ENCODE measurements at regions not wholly inside any gene's neighbourhood (a gene's known extent, or its start where the extent isn't known, plus 50 kb on each side); places are given as distances from the start of the nearest gene placed in this dataset.

DNA sequence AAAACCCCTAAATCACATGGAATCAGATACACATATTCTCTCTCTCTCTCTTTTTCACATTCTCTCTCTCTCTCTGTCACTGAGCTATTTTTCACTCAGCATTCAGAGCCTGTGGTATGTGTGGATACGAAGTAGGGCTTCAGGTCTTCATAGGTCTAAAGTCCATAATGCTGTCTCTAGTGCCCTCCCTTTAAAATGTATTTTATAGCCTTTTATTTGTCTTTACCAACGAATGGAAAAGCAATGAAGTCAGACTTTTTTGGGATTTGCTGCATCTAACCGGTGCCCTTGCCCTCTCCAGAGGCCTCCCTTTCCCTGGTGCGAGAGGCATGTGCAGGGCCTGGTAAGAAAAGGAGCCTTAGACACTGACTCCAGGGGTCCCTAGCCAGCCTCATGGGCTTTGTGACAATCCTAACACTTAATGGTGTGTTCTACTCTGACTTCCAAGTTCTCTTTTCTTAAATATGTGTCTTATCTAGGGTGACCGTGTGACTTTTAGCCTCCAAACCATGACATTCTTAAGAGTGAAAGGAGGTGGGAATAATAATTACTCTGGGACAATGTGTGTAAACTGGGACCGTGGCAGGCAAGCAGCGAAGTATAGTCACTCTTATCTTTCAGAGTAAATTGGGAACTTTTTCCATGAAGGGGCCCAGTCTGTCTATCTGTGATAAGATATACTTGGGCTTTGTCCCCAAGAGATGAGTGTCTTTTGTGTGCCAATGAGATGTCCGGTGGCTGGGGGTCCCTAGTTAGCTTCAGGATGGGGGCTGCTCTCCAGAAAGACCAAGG lies 101.1 kb downstream of the B3GNT2 start:
- H3K27me3 Mint-ChIP-seq, result no peaks in the 10 kb centered on the region
- no peaks in the 10 kb centered on the region for H3K9me3 Mint-ChIP-seq
- no peak overlapping the region for H3K4me3 Mint-ChIP-seq
- H3K27ac Mint-ChIP-seq, result no peak overlapping the region
- peaks cover 7% of the 10 kb centered on the region for H3K4me1 Mint-ChIP-seq
- DNase-seq (no peak), ATAC-seq (ENCODE audit: low read depth) (no peak)
- intact Hi-C loops (cut with micrococcal nuclease), result no loop called here
- H3K36me3 Mint-ChIP-seq (ENCODE audit: low read depth), result no peaks in the 10 kb centered on the region
- POLR2A ChIA-PET, result no interaction called here
- TF ChIP-seq, protein P1, sequence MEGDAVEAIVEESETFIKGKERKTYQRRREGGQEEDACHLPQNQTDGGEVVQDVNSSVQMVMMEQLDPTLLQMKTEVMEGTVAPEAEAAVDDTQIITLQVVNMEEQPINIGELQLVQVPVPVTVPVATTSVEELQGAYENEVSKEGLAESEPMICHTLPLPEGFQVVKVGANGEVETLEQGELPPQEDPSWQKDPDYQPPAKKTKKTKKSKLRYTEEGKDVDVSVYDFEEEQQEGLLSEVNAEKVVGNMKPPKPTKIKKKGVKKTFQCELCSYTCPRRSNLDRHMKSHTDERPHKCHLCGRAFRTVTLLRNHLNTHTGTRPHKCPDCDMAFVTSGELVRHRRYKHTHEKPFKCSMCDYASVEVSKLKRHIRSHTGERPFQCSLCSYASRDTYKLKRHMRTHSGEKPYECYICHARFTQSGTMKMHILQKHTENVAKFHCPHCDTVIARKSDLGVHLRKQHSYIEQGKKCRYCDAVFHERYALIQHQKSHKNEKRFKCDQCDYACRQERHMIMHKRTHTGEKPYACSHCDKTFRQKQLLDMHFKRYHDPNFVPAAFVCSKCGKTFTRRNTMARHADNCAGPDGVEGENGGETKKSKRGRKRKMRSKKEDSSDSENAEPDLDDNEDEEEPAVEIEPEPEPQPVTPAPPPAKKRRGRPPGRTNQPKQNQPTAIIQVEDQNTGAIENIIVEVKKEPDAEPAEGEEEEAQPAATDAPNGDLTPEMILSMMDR (IDR thresholded peaks at IDR 0.05), result no peak
- CTCF ChIA-PET, result no interaction called here

- intact Hi-C loops (cut with micrococcal nuclease), result no loop called here
- no peaks in the 10 kb centered on the region for H3K27me3 Mint-ChIP-seq
- TF ChIP-seq, protein P1 (IDR thresholded peaks at IDR 0.05), result no peak
- ChIA-PET POLR2A (no interaction called here), CTCF (interaction anchor here (1.0 kb wide), 1 partner anchor 49 kb away, joined by 3 read pairs; no protein-coding TSS in a partner anchor)
- ATAC-seq (ENCODE audit: low read depth) (no peak), DNase-seq (no peak)
- no peaks in the 10 kb centered on the region for H3K36me3 Mint-ChIP-seq (ENCODE audit: low read depth)
- peaks cover 7% of the 10 kb centered on the region for H3K4me1 Mint-ChIP-seq
- H3K27ac Mint-ChIP-seq, result no peak overlapping the region
- H3K9me3 Mint-ChIP-seq, result no peaks in the 10 kb centered on the region
- H3K4me3 Mint-ChIP-seq, result no peak overlapping the region
Measured at GRCh38 chr2:62296034-62296831, 100.3 kb downstream of the B3GNT2 start.

DNA sequence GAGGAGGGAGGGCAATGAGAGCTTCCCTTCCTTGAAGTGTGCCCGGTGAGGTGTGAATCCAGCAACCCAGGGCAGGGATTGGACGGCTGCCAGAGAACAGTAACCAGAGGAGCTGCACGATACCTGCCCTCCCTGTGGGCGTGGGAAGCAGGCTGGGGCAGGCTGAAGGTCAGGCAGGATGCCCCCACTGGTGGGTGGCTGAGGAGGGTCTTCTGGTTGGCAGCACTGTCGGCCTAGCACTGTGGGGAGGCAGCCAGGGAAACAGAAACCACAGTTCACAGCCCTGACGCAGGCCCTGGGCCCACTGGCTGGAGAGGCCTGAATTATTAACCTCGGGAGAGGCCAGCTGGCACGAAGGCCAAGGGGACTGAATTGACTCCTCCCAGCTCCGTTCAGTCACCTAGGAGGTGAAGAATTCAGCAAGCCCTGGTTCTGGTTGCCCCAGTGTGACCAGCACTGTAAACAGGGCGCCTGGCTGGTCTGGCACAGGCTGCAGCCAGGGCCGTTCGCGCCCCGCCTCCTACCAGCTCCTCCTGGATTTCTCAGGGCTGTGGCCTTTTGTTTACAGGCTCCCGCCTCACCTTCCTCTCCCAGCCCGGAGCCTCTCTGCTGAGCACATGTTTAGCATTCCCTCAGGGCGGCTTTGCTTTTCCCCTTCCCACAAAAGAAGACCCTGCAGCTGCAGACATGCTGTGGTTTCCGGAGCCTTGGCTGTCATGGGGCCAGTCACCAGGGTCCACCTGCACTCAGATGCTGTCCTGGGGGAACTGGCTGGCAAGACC lies 97.8 kb downstream of the B3GNT2 start:
- Mint-ChIP-seq H3K4me1 (peaks cover 7% of the 10 kb centered on the region), H3K27me3 (peaks cover 2% of the 10 kb centered on the region), H3K9me3 (no peaks in the 10 kb centered on the region), H3K4me3 (no peak overlapping the region), H3K36me3 (ENCODE audit: low read depth) (no peaks in the 10 kb centered on the region), H3K27ac (no peak overlapping the region)
- TF ChIP-seq, protein P1 (IDR thresholded peaks at IDR 0.05), result no peak
- ATAC-seq (ENCODE audit: low read depth) (peak; percentile 45), DNase-seq (no peak)
- POLR2A ChIA-PET, result interaction anchor here (0.6 kb wide), 1 partner anchor 38 kb away, joined by 3 read pairs; no protein-coding TSS in a partner anchor
- intact Hi-C loops (cut with micrococcal nuclease), result no loop called here
- CTCF ChIA-PET, result no interaction called here

DNA sequence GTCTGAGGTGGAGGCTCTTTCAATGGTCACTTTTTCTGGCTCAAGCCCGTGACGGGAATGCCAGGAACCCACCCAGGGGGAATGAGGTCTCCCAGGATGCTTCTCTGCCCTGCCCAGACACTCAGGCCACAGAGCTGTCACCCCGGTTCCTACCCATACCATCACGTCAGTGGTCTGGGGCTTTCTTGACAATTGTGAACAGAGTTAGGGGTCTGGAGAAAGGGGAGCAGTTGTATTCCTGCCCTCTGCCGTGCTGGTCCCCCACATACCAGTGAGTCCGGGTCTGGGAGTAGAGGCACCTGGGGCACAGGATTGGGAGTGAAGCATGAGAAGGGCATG lies 97.2 kb downstream of the B3GNT2 start:
- H3K4me3 Mint-ChIP-seq, result no peak overlapping the region
- H3K27me3 Mint-ChIP-seq, result peaks cover 2% of the 10 kb centered on the region
- TF ChIP-seq, protein P1 (IDR thresholded peaks at IDR 0.05), result no peak
- ChIA-PET CTCF (no interaction called here), POLR2A (interaction anchor here (0.6 kb wide), 1 partner anchor 38 kb away, joined by 3 read pairs; no protein-coding TSS in a partner anchor)
- intact Hi-C loops (cut with micrococcal nuclease), result no loop called here
- no peak for ATAC-seq (ENCODE audit: low read depth)
- no peak overlapping the region for H3K27ac Mint-ChIP-seq
- peaks cover 7% of the 10 kb centered on the region for H3K4me1 Mint-ChIP-seq
- no peak for DNase-seq
- H3K9me3 Mint-ChIP-seq, result no peaks in the 10 kb centered on the region
- no peaks in the 10 kb centered on the region for H3K36me3 Mint-ChIP-seq (ENCODE audit: low read depth)

- H3K4me3 Mint-ChIP-seq, result no peak overlapping the region
- POLR2A ChIA-PET, result no interaction called here
- TF ChIP-seq, protein P1 (IDR thresholded peaks at IDR 0.05), result no peak
- no peaks in the 10 kb centered on the region for H3K9me3 Mint-ChIP-seq
- ATAC-seq (ENCODE audit: low read depth) (no peak), DNase-seq (no peak)
- intact Hi-C loops (cut with micrococcal nuclease), result no loop called here
- H3K27ac Mint-ChIP-seq, result no peak overlapping the region
- H3K4me1 Mint-ChIP-seq, result peaks cover 10% of the 10 kb centered on the region
- no peaks in the 10 kb centered on the region for H3K36me3 Mint-ChIP-seq (ENCODE audit: low read depth)
- peaks cover 2% of the 10 kb centered on the region for H3K27me3 Mint-ChIP-seq
- CTCF ChIA-PET, result no interaction called here
Measured at GRCh38 chr2:62292190-62292589, 96.3 kb downstream of the B3GNT2 start.

Measured in activated B cell treated with CpG ODN at 0.5 μM for 24 hours (primary cell).